Right ventricle myocardium superior (tissue), 1 donor: ENCODE measurements at regions not wholly inside any gene's neighbourhood (a gene's known extent, or its start where the extent isn't known, plus 50 kb on each side); places are given as distances from the start of the nearest gene placed in this dataset.
"Not testable (repeated sequence)": the region's sequence is repeated elsewhere in the genome, so short reads cannot be mapped to it uniquely, and the experiment has no call there.

Source experiments
- ATAC-seq: fragments of 200-7000 bp; cut with Tn5 transposase; one replicate; pipeline ENCODE4 v1.9.1; 2020; ENCODE audit warnings: mild to moderate bottlenecking; ENCODE audit not compliant: poor library complexity
- DNase-seq: peaks from one replicate; pipeline ENCODE4 v3.0.0-alpha.2; 2020
- intact Hi-C: fragments of 100-400 bp; cut with DNase I; formaldehyde crosslinking; loops from one replicate; pipeline ENCODE4 v1.11.2; 2022
- donor health status: DM: no; HTN: yes; CAD: no; lungs with severe emphysema.

DNA sequence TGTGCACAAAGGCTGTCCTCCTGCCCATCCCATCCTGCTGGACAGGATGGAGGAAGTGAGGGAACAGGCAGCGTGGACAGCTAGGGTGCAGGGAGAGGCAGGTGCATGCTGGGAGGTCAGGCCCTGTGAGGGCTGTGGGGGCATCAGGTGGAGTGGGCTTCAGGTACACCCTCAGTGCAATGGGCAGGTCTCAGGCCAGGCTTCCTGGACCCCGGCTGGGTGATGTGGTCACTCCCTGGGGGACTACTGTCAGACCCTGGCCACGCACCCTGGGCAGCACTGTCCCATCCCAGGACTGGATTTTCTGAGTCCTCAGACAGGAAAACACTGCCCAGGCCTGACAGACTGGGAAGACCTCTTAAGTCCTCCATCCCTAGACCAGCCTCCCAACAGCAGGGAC is 239.9 kb downstream of the POTED start:
- DNase-seq, ATAC-seq, intact Hi-C loops: not testable (repeated sequence)

DNA sequence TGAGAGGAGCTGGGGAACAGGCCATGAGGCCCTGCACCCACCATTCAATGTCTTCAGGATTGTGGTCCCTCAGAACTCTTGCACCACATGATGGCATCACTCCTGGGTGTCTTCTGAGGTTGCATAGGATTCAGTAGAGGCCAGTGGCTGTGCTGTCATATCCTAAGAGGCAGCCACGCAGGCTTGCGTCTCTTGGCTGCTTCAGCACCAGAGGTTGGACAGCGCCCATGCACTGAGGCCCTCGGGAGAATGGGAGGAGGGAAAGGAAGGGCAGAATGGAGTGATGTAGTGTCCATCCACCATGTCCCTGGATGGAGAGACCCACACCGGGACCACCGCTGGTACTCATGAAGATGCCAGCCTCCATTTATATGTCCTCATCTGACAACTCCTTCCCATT is 237.1 kb downstream of the POTED start:
- DNase-seq, ATAC-seq, intact Hi-C loops: not testable (repeated sequence)

DNA sequence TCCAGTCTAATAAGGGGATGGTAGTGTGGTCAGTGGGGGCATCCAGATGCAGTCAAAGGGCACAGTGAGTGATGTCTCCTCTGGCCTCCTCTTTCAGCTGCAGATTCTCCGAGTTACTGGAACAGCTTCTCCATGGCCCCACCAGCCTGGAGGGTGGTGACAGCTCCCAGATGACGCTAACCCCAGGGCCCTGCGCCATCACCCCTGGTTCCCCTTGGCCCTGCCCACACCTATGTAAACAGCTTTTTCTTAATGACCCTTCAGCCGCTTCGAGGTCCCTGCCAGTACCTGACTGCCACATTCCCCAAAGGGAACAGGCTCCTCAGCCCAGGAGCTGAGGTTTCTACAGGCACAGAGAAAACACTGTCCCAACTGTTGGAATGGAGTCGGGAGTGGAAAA is 235.0 kb downstream of the POTED start:
- DNase-seq, intact Hi-C loops, ATAC-seq: not testable (repeated sequence)

DNA sequence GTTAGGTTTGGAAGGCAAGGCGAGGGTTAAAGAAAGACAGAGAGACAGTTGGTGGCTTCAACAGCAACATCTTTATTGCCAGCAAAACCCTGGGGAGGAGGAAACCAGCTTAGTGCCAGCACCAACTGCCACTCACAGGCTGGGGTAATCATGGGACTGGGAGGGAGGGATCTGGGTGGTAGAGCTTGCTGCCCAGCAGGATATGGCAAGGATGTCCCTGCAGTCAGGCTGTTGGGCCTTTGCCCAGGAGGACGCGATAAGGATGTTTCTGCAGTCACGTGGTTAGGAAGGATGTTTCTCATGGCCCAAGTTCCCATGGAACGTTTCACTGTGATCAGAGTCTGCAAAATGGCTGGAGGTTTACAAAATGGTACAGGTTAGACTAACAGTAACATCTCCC is 233.5 kb downstream of the POTED start:
- intact Hi-C loops, ATAC-seq, DNase-seq: not testable (repeated sequence)

DNA sequence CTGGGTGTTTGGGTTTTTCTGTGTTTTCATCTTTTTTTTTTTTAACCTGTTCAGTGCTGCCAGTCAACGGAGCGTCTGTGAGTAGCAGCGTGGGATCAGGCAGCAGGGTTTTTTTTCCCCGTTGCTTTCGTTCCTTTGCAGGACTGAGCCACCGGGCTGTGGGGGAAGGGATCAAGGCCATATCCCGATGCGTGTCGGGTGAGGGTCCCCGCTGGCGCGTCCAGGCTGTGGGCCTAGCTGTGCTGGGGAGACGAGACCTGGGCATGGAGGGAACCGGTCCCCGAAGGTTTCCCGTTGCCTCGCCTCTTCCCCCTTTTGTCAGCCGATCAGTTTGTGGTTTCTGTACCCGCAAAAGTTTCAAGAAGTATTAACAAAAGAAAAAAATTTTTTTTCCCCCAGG is 218.1 kb downstream of the POTED start:
- DNase-seq, ATAC-seq, intact Hi-C loops: not testable (repeated sequence)

- no peak for DNase-seq
Observed at GRCh38 chr21:13827201-13827600, 217.6 kb downstream of the POTED start.

DNA sequence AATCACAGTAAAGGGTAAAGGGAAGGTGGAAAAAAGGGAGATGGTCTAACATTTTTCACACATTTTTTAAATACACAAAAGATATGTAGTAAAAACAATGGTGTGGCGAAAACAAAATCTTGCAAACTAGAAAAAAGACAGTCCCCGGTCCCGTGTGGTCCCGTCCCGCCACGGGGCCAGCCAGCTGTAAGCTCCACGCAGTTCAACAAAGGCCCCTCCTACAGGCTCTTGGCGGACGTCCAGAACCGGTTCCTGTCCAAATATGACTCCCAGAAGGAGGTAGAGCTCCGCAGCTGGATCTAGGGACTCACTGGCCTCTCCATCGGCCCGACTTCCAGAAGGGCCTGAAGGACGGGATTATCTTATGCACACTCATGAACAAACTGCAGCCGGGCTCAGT is 216.9 kb downstream of the POTED start:
- intact Hi-C loops, DNase-seq, ATAC-seq: not testable (repeated sequence)

More at GRCh38 chr21:13827201-13827600, 217.6 kb downstream of the POTED start:
- intact Hi-C loops = no loop called here
- no peak for ATAC-seq

DNA sequence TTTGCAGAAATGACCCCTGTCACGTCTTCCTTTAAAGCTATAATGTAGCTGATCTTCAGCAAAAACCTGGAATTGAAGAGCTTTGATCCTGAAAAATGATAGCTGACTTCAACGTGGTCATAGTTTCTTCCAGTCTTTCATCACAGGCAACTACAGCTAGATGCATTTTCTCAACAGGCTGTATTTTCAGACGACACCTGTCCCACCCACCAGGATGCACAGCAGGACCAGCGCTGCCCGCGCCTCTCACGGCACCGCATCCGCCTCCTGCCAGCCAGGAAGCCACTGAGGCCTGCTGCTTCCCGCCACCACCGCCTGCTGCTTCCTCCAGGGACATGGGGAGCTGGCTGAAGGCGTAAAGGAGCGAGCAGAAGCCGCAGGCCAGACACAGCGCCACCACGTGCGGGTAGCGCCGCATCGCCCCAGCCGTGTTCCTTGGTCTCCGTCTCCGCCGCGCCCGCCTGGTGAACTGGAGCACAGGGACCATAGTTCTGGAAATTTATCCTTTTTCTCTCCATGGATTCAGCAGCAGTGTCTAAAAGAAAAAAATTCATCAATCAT is 215.7 kb downstream of the POTED start:
- DNase-seq, ATAC-seq, intact Hi-C loops: not testable (repeated sequence)

GRCh38 chr21:13820286-13820685 is 210.7 kb downstream of the POTED start:
- ATAC-seq, DNase-seq, intact Hi-C loops: not testable (repeated sequence)

DNA sequence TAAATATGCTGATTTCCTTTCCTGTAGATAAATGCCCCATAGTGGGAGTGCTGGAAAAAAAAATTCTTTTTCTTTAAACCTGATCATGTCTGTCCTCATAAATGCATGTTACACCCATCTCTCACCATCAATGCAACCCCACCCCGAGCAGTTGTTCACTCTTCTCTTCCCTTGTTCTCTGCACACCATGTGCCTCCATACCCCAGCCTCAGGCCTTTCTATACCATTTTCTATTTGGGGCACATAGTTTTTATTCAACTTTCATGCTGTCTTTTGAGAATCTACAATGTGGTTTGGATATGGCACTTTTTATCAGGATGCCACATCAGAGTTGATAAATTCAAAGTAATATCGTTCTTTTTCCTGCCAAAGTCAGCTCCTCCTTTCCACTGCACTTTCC is 202.6 kb downstream of the POTED start:
- intact Hi-C loops, DNase-seq, ATAC-seq: not testable (repeated sequence)

DNA sequence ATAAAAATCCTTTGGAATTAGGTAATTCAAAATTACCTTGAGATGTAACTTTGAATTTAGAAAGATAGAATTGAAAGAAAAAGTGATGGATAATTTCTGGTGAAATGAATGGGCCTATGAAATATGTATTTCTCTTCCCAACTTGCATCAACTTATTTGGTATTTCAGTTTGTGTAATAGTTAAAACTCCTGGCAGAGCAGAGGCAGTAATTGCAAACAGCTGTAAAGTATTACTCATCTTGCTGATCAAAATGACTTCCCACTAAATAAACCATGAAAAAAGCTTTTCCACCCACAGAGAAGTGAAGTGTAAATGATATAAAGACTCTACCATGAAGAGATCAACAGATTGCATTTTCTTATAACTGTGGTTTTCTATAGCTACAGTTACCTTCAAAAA is 201.0 kb downstream of the POTED start:
- intact Hi-C loops, ATAC-seq, DNase-seq: not testable (repeated sequence)

GRCh38 chr21:13806444-13806843 is 196.9 kb downstream of the POTED start:
- ATAC-seq, intact Hi-C loops, DNase-seq: not testable (repeated sequence)

DNA sequence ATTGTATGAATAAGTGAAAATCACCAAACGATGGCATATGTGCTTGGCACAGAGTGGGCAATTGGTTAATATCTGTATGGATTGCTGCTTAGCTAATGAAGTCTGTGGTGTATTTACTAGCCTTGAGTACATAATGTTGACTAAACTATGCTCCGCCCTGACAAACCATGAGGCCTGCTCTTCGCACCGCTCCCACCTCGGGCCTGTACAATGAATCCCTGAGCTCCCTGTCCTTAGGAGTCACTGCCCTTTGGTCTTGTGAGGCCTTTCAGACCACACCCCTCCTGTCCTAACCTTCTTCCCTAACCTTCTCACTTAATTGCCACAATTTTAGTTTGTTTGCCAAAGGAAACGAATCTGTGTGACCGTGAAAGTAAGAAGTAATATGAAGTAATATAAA is 193.2 kb downstream of the POTED start:
- DNase-seq, ATAC-seq, intact Hi-C loops: not testable (repeated sequence)
